GM12878 (cell line): ENCODE measurements at regions not wholly inside any gene's neighbourhood (a gene's known extent, or its start where the extent isn't known, plus 50 kb on each side); places are given as distances from the start of the nearest gene placed in this dataset.

ENCODE experiments used
- ATAC-seq: fragments of 200-7000 bp; cut with Tn5 transposase; 3 replicates; pipeline ENCODE4 v1.9.1; 2020; ENCODE audit warnings: mild to moderate bottlenecking, moderate library complexity
- BruUV-seq: library from RNA; stranded (reverse); fragments of 400-500 nt; replicated peaks from 2 replicates; lab custom pipeline; 2021; lab: Mats Ljungman, UMichigan
- CTCF ChIA-PET: fragments of 300-600 bp; sonication (Branson Sonifier 250); formaldehyde crosslinking; extraction: SDS; loops from one replicate; lab custom pipeline; 2021; ENCODE audit warnings: inconsistent platforms; lab: Yijun Ruan, JAX
- POLR2A ChIA-PET: fragments of 350-600 bp; formaldehyde crosslinking; extraction: SDS; loops from one replicate; lab custom pipeline; 2021; ENCODE audit warnings: inconsistent platforms; lab: Charles Lee
- RAD21 ChIA-PET: fragments of 300-600 bp; sonication (Branson Sonifier 250); formaldehyde crosslinking; loops from one replicate; lab custom pipeline; 2023; ENCODE audit warnings: antibody characterized with exemption; ENCODE audit not compliant: unreplicated experiment; lab: Charles Lee
- SMC1A ChIA-PET: fragments of 300-600 bp; sonication (Branson Sonifier 250); formaldehyde crosslinking; loops from one replicate; lab custom pipeline; 2023; ENCODE audit not compliant: unreplicated experiment, uncharacterized antibody; lab: Charles Lee
- DNase-seq: peaks from one replicate; pipeline ENCODE4 v3.0.0-alpha.2; 2011; ENCODE audit warnings: low read depth, low spot score
- FAIRE-seq: peaks from 3 replicates; lab custom pipeline; 2011; peaks lifted over from hg19 to GRCh38; lab: Jason Lieb, UNC
- H2AFZ ChIP-seq: 2 replicates; pipeline ENCODE4 v1.6.0; 2011; ENCODE audit warnings: low read depth, low read length, control low read depth; ENCODE audit not compliant: control insufficient read depth
- H3K27ac ChIP-seq: 2 replicates; pipeline ENCODE4 v1.5.1; 2011; ENCODE audit warnings: control low read depth; ENCODE audit not compliant: control insufficient read depth, insufficient read depth
- H3K27me3 ChIP-seq, 2 experiments: replicated peaks in 1 of 2; 2 replicates each; pipeline versions ENCODE4 v1.6.0 to v1.6.1; 2011; ENCODE audit warnings: low read length in 1 of 2; ENCODE audit not compliant: control insufficient read depth in 2 of 2, insufficient read depth in 2 of 2
- H3K36me3 ChIP-seq, 2 experiments: 2 replicates each; pipeline ENCODE4 v1.5.1; 2011; ENCODE audit warnings: low read length in 1 of 2; ENCODE audit not compliant: control insufficient read depth in 2 of 2, insufficient read depth in 2 of 2
- H3K4me1 ChIP-seq: 2 replicates; pipeline ENCODE4 v1.6.1; 2011; ENCODE audit warnings: mild to moderate bottlenecking, low read length, moderate library complexity, mixed read lengths; ENCODE audit not compliant: control insufficient read depth, insufficient read depth
- H3K4me2 ChIP-seq: 2 replicates; pipeline ENCODE4 v1.6.0; 2011; ENCODE audit warnings: control low read depth; ENCODE audit not compliant: control insufficient read depth, insufficient read depth
- H3K4me3 ChIP-seq: fragments of 200-600 bp; sonication (generic); 2 replicates; pipeline ENCODE4 v1.5.1; 2016
- H3K79me2 ChIP-seq: 2 replicates; pipeline ENCODE4 v1.6.0; 2011; ENCODE audit warnings: low read length; ENCODE audit not compliant: control insufficient read depth, insufficient read depth
- H3K9ac ChIP-seq: 2 replicates; pipeline ENCODE4 v1.8.0; 2011; ENCODE audit warnings: low read length, control low read depth, mixed read lengths; ENCODE audit not compliant: control insufficient read depth, insufficient read depth
- H3K9me3 ChIP-seq: replicated peaks from 3 replicates; pipeline ENCODE4 v1.5.1; 2011; ENCODE audit warnings: mild to moderate bottlenecking, low read length; ENCODE audit not compliant: control insufficient read depth, insufficient read depth
- H4K20me1 ChIP-seq: 2 replicates; pipeline ENCODE4 v1.6.0; 2011; ENCODE audit not compliant: control insufficient read depth, insufficient read depth
- BCL11A ChIP-seq: IDR thresholded peaks from 2 replicates; pipeline ENCODE4 v1.6.1; 2011; ENCODE audit warnings: low read depth, low read length
- E4F1 ChIP-seq: fragments of 450-650 bp; IDR thresholded peaks from 2 replicates; pipeline ENCODE4 v1.6.1; 2018; ENCODE audit warnings: borderline replicate concordance, mild to moderate bottlenecking; ENCODE audit not compliant: partially characterized antibody
- EED ChIP-seq: sonication (generic); IDR thresholded peaks from 2 replicates; pipeline ENCODE4 v1.6.1; 2016; ENCODE audit warnings: antibody characterized with exemption, low read depth
- ESRRA ChIP-seq: IDR thresholded peaks from 2 replicates; pipeline ENCODE4 v1.6.1; 2012; ENCODE audit warnings: mild to moderate bottlenecking, low read length, improper control_type of control experiment
- IRF4 ChIP-seq: IDR thresholded peaks from 2 replicates; pipeline ENCODE4 v1.6.1; 2011; ENCODE audit warnings: low read depth, low read length
- MTA3 ChIP-seq: IDR thresholded peaks from 2 replicates; pipeline ENCODE4 v1.6.1; 2012; ENCODE audit warnings: low read length, inconsistent platforms, borderline replicate concordance
- NBN ChIP-seq: fragments of 450-650 bp; IDR thresholded peaks from 2 replicates; pipeline ENCODE4 v1.6.1; 2016
- RAD51 ChIP-seq: fragments of 450-650 bp; IDR thresholded peaks from 2 replicates; pipeline ENCODE4 v1.6.1; 2016; ENCODE audit warnings: moderate library complexity, mild to moderate bottlenecking, inconsistent platforms
- RUNX3 ChIP-seq: IDR thresholded peaks from 2 replicates; pipeline ENCODE4 v1.6.1; 2012; ENCODE audit warnings: low read length, inconsistent platforms
- STAT1 ChIP-seq: fragments of 450-650 bp; conservative IDR thresholded peaks from 2 replicates; pipeline ENCODE4 v1.6.1; 2014; ENCODE audit warnings: antibody characterized with exemption, mild to moderate bottlenecking
- WGBS: methylation state at CpG from one replicate; pipeline ENCODE4 v1.1.6; 2016; ENCODE audit warnings: low lambda C conversion rate; ENCODE audit not compliant: insufficient replicate concordance, insufficient coverage; ENCODE audit errors: missing lambda C conversion rate; 5-methylcytosine and 5-hydroxymethylcytosine counted together
- in situ Hi-C: fragments of 300-500 bp; cut with MboI; formaldehyde crosslinking; loops from 9 replicates; pipeline ENCODE4 v1.14.3; 2018; ENCODE audit warnings: mixed read lengths
- intact Hi-C: fragments of 100-400 bp; cut with micrococcal nuclease; formaldehyde crosslinking; loops from one replicate; pipeline ENCODE4 v1.14.2; 2022; ENCODE audit not compliant: unreplicated experiment

- TF ChIP-seq IRF4 (no peak), STAT1 (no peak), BCL11A (no peak)
These were observed 79.6 kb downstream of the LBH start (continued) for GRCh38 chr2:30310955-30311354.

GRCh38 chr2:30311711-30312110 lies 80.4 kb downstream of the LBH start:
- Histone ChIP-seq H3K4me2 (no peak overlapping the region), H4K20me1 (no peaks in the 10 kb centered on the region), H3K79me2 (no peaks in the 10 kb centered on the region), H2AFZ (no peak overlapping the region), H3K27me3 (no peaks in the 10 kb centered on the region), H3K9me3 (peaks cover 3% of the 10 kb centered on the region; the same call in 1 of the 3 replicates), H3K36me3 (no peaks in the 10 kb centered on the region), H3K4me1 (peaks cover 20% of the 10 kb centered on the region), H3K9ac (no peak overlapping the region), H3K27ac (no peak overlapping the region), H3K4me3 (no peak overlapping the region)
- no peak for FAIRE-seq
- 50% methylated on average over 2 of the region's 2 CpGs for WGBS
- DNase-seq = no peak
- ChIA-PET SMC1A (interaction anchor here (1.1 to 2.6 kb wide), 4 partner anchors 14 to 103 kb away, joined by 4 to 17 read pairs (median 8); no protein-coding TSS in a partner anchor), POLR2A (no interaction called here), RAD21 (interaction anchor here (0.8 to 2.9 kb wide), 4 partner anchors 22 to 110 kb away, joined by 3 to 18 read pairs (median 4); no protein-coding TSS in a partner anchor), CTCF (interaction anchor here (1.5 to 1.6 kb wide), 2 partner anchors 11 to 103 kb away, joined by 4 to 7 read pairs; no protein-coding TSS in a partner anchor)
- no peak for TF ChIP-seq RAD51
- intact Hi-C loops = no loop called here
- no peak for ATAC-seq
- no TSS peak for BruUV-seq
- in situ Hi-C loops = no loop called here

GRCh38 chr2:30312916-30313315 lies 81.6 kb downstream of the LBH start:
- Histone ChIP-seq H3K9ac (no peak overlapping the region), H2AFZ (no peak overlapping the region), H3K27ac (no peak overlapping the region), H3K36me3 (no peaks in the 10 kb centered on the region), H3K4me3 (no peak overlapping the region), H3K79me2 (no peaks in the 10 kb centered on the region), H3K4me2 (no peak overlapping the region), H3K4me1 (peaks cover 20% of the 10 kb centered on the region), H4K20me1 (no peaks in the 10 kb centered on the region), H3K9me3 (peaks cover 3% of the 10 kb centered on the region; the same call in 1 of the 3 replicates), H3K27me3 (no peaks in the 10 kb centered on the region)
- ATAC-seq (no peak), FAIRE-seq (no peak), DNase-seq (no peak)
- in situ Hi-C loops = no loop called here
- 93% methylated on average over 1 of the region's 1 CpG for WGBS
- TF ChIP-seq MTA3 (no peak), RUNX3 (0 out of 2 replicates have a peak, but pooled peaks have one; percentile 15), ESRRA (no peak), NBN (no peak), E4F1 (no peak), EED (0 out of 2 replicates have a peak, but pooled peaks have one; percentile 44)
- POLR2A ChIA-PET = interaction anchor here (0.6 kb wide), 2 partner anchors 77 to 116 kb away, joined by 3 read pairs; no protein-coding TSS in a partner anchor
- RAD21 ChIA-PET = interaction anchor here (1.1 to 1.6 kb wide), 3 partner anchors 11 to 148 kb away, joined by 3 read pairs; no protein-coding TSS in a partner anchor
- CTCF ChIA-PET = interaction anchor here (0.7 to 1.0 kb wide), 3 partner anchors 12 to 105 kb away, joined by 3 to 4 read pairs (median 3); no protein-coding TSS in a partner anchor
- SMC1A ChIA-PET = interaction anchor here (0.9 to 2.5 kb wide), 5 partner anchors 13 to 395 kb away, joined by 3 to 17 read pairs (median 4); no protein-coding TSS in a partner anchor
- BruUV-seq = no TSS peak
- intact Hi-C loops = no loop called here
